Forelimb muscle (tissue), 1 donor: ENCODE measurements at regions not wholly inside any gene's neighbourhood (a gene's known extent, or its start where the extent isn't known, plus 50 kb on each side); places are given as distances from the start of the nearest gene placed in this dataset.

Experiments used
- DNase-seq: peaks from one replicate; pipeline ENCODE4 v3.0.0-alpha.2; 2013; ENCODE audit warnings: low read depth

DNA sequence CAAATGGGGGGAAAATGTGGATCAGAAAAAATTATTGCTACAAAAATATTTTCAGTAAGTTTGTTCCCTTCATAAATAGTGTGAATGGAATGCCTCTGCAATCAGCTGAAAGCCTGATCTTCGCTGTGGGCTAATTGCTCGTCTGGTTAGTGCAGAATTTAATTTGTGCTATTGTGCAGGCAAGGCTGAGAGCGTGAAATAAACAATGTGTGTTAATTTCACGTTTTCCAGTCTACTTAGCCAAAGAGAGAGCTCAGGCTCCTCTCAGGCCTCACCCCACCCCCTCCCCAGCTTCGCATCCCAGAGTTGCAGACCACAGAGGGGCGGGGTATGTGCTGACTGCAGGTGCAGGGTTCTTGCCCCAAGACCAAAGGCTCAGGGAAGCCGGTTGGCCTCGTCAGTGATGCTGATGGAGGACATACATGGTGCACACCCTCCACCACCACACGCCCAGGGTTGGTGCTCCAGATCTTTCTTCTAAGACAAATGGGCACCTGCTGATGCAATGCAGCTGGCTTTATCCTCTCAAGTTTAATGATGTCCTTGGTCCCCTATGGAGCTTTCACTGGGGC is 302.6 kb upstream of the SLC14A2 start:
- DNase-seq = no peak

DNA sequence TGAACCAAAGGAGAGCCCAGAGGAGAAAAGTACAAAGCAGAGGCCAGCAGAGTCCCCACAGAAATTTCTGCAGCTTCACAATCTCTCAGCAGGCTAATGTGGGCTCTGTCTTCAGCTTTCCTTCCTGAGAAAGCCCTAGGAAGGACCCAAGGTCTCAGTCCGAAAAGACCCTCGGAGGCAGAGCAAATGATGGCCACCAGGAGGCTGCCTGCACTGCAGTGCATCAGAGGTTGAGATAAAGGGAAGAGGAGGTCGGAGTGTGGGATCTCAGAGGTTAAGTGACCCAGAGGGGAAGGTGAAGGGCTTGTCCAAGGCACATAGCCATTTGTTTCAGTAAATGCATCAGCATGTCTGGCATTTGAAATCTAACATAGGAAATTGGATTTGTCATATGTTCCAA is 299.1 kb upstream of the SLC14A2 start:
- no peak for DNase-seq

GRCh38 chr18:45317948-45318640 is 297.2 kb upstream of the SLC14A2 start:
- no peak for DNase-seq

- no peak for DNase-seq
Observed at GRCh38 chr18:45320724-45321123, 294.6 kb upstream of the SLC14A2 start.

DNA sequence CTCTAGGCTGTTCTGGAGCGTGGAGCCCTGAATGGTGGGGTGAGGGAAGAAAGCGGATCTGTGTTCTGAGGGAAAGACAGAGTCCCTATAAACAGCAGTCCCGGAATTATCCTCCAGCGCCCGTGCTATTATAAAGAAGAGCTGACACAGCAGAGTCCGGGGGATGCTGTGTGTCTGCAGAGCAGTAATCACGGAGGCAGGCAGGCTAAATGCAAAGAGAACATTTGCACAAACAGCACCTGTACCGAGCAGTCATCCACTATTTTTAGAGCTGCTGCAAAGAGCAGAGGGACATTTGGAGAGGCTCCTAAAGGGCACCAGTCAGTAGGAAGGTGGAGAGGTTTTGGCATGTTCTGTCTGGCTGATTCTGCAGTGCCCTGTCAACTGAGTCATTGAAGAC is 293.8 kb upstream of the SLC14A2 start:
- DNase-seq = no peak

- no peak for DNase-seq
Observed at GRCh38 chr18:45322343-45322742, 292.9 kb upstream of the SLC14A2 start.

- no peak for DNase-seq
Observed at GRCh38 chr18:45324101-45324494, 291.2 kb upstream of the SLC14A2 start.

DNA sequence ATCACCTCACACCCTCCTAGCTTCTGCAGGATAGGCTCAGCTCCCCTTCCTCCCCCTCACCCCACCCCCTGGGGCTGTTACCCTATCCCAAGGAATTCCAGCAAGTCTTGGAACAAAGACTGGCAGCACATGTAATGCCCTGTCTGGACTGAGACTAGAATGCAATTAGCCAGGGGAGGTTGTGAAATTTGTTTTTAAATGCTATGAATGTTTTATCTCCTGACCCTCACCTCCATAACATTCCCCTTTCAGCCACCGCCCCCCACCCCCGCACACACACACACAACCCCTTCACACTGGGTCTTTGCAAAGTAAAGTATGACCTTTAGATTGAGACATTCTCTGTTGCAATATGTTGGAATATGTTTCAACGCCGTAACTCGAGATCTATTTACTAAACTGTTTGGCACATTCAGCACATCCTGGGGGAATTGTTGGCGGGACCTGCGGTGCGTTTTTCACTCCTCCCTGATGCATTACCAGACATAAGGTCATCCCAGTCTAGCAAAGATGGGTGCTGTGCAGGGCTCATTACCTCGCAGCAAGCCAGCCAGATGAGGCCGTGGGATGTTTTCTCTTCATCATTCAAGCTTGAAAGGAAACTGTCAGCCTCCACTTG is 290.7 kb upstream of the SLC14A2 start:
- no peak for DNase-seq

DNA sequence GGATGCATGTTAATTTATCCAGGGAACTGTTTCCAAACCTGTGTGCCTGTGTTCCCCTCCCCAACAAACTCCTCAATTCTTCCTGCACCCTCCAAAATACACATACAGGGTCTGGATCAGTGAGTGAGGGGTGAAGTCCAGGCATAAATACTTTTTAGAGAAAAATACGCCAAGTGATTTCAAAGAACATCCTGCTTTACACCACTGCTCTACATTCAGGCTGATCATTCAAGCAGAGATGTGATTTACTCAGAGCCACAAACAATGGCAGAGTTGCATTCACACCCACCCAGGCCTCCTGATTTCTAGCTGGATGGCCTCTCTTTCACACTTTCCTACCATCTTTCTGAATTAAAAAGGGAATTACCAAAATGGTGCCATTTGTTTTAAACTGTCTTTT is 289.5 kb upstream of the SLC14A2 start:
- no peak for DNase-seq

GRCh38 chr18:45326505-45326904 is 288.8 kb upstream of the SLC14A2 start:
- no peak for DNase-seq

DNA sequence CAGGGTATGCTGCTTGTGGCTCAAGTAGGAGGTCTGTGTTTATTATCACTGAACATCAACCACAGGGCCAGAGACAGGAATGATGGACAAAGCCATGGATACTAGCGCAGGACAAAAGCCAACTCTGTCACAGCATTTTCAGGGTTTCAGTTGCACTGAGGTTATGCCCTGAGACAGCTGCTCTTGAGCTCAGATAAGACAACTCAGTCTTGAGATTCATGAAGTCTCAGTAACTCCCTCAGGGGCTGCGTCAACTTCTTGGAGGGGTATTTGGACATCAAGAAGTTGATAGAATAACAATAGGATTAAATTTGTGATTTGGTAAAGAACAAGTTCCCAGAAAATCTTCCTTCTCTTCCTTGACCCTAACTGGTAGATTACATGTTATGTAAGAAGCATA is 287.0 kb upstream of the SLC14A2 start:
- DNase-seq = no peak

GRCh38 chr18:45328811-45329210 is 286.5 kb upstream of the SLC14A2 start:
- peak; percentile 83 for DNase-seq

DNA sequence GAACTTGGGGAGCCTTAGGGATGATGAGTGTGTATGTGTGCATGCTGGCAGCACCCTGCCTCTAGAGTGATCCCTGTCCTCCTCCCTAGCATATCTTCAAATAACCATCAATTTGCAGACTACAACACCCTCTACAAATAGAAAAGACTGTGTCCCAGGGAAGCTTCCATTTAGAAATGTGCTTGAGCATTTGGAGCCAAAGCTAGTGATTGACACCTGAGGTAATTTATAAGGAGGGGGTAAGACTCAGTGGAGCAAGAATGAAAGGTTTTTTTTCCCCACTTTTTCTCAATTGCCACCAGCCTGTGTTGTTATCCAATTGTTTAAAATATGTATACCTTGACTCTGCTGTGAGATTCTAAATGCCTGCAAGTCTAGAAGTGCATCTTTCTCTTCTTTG is 286.0 kb upstream of the SLC14A2 start:
- DNase-seq = no peak

- no peak for DNase-seq
Observed at GRCh38 chr18:45330170-45330594, 285.1 kb upstream of the SLC14A2 start.

DNA sequence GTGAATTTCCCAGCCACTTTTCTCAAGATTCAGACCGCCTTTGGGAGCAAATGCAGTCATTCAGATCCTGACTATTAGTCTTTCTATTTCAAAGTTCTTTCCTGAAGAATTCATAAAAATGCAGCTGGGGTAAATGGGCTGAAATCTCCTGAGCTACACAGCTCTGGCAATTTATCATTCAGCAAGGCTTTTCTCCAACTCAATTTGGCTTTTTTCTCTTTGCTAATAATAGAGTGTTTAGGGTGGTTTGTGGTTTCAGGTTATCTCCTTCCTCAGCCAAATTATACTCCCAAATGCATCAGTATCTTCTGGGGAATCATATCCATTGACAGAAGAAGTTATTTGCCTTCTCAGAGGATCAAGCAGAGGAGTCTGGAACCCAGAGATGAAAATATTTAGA is 282.4 kb upstream of the SLC14A2 start:
- DNase-seq = no peak

DNA sequence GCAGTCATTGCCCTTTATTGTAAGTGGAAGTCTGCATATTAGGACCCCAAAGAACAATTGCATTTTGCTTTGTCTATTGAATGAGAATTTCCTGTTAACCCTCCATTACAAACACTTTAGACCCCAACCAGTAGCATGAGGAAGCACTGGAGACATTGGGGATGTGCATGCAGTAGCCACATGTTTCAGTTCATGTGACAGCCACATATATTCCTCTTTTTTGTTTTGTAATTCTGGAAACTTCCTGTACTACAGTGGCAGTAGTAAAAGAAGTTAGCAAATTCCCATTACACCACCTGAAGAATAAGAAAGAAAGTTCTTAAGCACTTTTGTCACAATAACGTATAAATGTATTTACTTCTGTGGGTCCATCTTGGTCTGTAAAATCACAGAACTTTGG is 281.1 kb upstream of the SLC14A2 start:
- DNase-seq = no peak

DNA sequence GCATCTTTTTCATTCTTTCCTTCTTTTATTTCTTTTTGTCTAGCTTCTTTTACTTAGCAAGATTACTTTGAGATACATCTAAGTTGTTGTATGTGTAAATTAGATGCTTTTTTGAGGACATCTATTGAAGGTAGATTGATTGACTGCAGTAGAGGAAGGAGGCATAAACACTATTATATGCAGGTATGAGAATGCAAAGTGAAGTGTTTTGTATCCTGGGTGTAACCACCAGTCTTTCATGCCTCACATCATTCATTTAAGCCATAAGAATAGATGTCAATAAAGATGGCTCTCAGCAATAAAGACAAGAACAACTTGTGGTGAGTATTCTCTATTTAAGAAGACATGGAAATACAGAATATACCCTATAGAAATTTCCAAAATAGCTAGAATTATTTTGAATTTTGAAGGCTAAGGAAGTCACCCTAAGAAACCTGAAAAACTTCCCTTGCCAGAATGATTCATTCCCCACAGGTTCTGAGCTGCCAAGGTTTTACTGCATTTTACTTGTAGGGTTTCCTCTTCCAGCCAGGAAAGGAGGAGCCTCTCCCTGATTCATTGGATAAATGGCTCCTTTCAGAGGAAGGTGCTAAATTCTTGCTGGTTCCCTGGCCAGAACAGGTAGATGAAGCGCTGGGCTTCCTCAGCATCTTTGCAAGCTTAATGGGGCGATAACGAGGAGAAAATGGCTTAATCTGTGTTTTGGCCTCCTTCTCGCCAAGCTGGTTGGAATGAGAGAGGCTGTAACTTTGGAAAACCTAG is 279.8 kb upstream of the SLC14A2 start:
- no peak for DNase-seq

DNA sequence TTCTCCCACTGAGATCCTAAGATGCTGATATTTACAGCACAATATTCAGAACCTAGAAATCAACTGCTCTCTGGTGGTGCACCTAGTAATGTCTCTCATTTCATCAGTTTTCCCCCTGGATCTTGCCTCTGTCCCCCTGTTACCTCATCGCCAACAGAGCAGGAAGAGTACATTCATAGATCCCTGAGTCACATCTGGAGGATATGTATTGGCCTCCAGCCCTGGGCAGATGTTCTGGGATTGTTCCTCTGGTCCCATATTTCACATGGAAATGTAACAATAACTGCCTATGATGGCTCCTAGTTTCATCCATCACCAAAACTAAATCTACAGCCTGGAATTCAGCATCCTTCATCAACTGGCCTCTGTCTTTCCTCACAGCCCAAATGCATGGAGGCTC is 278.8 kb upstream of the SLC14A2 start:
- DNase-seq = no peak

DNA sequence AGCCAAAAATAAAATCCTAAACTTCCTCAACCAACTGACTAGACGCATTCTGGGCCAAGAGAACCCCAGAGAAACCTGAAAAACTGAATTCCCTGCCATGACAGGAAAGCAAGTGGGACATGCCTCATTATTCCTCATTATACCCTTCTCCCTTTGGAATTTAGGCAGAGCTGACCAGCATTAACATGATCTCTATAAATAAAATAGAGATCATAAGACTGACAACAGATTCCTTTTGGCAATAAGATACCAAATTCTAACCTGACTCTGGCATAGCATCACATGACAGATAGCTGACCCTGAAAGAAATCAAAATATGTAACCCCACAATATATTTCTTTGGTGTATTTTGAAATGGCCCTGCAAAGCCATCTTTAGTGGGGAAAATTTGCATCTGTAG is 277.8 kb upstream of the SLC14A2 start:
- DNase-seq = no peak

GRCh38 chr18:45339810-45340550 is 275.3 kb upstream of the SLC14A2 start:
- no peak for DNase-seq

GRCh38 chr18:45340884-45341283 is 274.4 kb upstream of the SLC14A2 start:
- DNase-seq = no peak

- no peak for DNase-seq
Observed at GRCh38 chr18:45341454-45341853, 273.8 kb upstream of the SLC14A2 start.
